HAP-1 (cell line): ENCODE measurements at regions not wholly inside any gene's neighbourhood (a gene's known extent, or its start where the extent isn't known, plus 50 kb on each side); places are given as distances from the start of the nearest gene placed in this dataset.

ENCODE experiments used
- DNase-seq, 2 experiments: peaks; one replicate each; pipeline ENCODE4 v3.0.0-alpha.2; 2016 to 2020; ENCODE audit warnings: low spot score in 2 of 2
- H3K27me3 ChIP-seq: fragments of 250-450 bp; sonication (Bioruptor Pico); 2 replicates; pipeline ENCODE4 v1.5.1; 2020; ENCODE audit warnings: low read depth, mild to moderate bottlenecking, moderate library complexity
- H3K36me3 ChIP-seq: fragments of 250-450 bp; sonication (Bioruptor Pico); replicated peaks from 2 replicates; pipeline ENCODE4 v1.5.1; 2020; ENCODE audit warnings: mild to moderate bottlenecking
- H3K4me1 ChIP-seq: fragments of 250-450 bp; sonication (Bioruptor Pico); 2 replicates; pipeline ENCODE4 v1.5.1; 2020; ENCODE audit warnings: mild to moderate bottlenecking
- H3K4me3 ChIP-seq: fragments of 250-450 bp; sonication (Bioruptor Pico); 2 replicates; pipeline ENCODE4 v1.5.1; 2020; ENCODE audit warnings: mild to moderate bottlenecking, moderate library complexity
- H3K9me3 ChIP-seq: fragments of 250-450 bp; sonication (Bioruptor Pico); 2 replicates; pipeline ENCODE4 v1.5.1; 2020; ENCODE audit warnings: mild to moderate bottlenecking, moderate library complexity
- in situ Hi-C: fragments of 300-500 bp; cut with MboI; formaldehyde crosslinking; loops from 3 replicates; pipeline ENCODE4 v1.14.3; 2020; ENCODE audit warnings: low sequenced_read_pairs, inconsistent platforms, mixed read lengths

- no peak overlapping the region for H3K4me3 ChIP-seq
Measured at GRCh38 chr13:80033286-80033685, 307.6 kb downstream of the SPRY2 start.

DNA sequence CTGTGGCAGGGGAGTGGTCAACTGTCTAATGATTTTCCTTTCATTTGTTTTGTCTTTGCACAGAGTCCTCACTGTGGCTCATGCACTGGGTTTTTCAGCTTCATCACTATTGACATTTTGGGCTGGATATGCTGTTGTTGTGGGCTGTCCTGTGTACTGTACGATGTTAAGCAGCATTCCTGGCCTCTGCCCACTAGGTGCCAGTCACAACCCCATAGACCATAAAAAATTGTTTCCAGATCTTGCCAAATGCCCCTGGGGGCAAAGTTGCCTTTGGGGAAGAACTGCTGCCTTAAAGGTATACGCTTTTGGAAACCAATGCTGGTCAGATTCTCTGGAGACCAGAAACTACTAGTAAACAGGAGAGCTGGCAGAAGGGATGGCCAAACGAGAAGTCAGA lies 310.4 kb downstream of the SPRY2 start:
- peak in 1 of 2 experiments; percentile 14 for DNase-seq
- Histone ChIP-seq H3K4me1 (no peaks in the 10 kb centered on the region), H3K27me3 (no peaks in the 10 kb centered on the region), H3K9me3 (no peaks in the 10 kb centered on the region), H3K4me3 (no peak overlapping the region), H3K36me3 (no peaks in the 10 kb centered on the region)
- in situ Hi-C loops: no loop called here

More at GRCh38 chr13:80033286-80033685, 307.6 kb downstream of the SPRY2 start:
- in situ Hi-C loops: no loop called here
- H3K4me1 ChIP-seq: no peaks in the 10 kb centered on the region
- H3K9me3 ChIP-seq: no peaks in the 10 kb centered on the region
- H3K36me3 ChIP-seq: no peaks in the 10 kb centered on the region
- no peaks in the 10 kb centered on the region for H3K27me3 ChIP-seq
- no peak for DNase-seq

- no peak for DNase-seq
- Histone ChIP-seq H3K27me3 (no peaks in the 10 kb centered on the region), H3K9me3 (no peaks in the 10 kb centered on the region), H3K4me1 (no peaks in the 10 kb centered on the region), H3K4me3 (no peak overlapping the region), H3K36me3 (no peaks in the 10 kb centered on the region)
- in situ Hi-C loops: no loop called here
Measured at GRCh38 chr13:80029170-80029569, 311.8 kb downstream of the SPRY2 start.

DNA sequence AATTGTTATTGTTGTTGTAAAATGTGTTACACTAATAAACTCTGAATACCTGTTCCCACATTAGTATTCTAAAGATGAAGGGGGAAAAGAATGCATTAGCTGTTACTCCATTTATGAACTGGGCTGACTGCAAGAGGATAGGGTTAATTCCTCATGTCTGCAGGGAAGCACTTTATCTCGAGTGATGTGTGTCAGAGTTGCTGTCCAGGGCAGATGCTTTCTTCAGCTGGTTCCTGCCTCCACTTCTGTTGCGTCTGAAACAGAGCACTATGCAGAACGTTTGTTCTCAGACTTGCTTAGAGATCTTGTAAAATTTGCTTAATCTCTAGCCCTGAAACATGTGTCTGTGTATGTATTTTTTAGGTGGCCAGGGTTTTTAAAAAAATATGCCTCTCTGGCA lies 318.8 kb downstream of the SPRY2 start:
- no peak for DNase-seq
- Histone ChIP-seq H3K36me3 (no peaks in the 10 kb centered on the region), H3K9me3 (no peaks in the 10 kb centered on the region), H3K4me1 (no peaks in the 10 kb centered on the region), H3K4me3 (no peak overlapping the region), H3K27me3 (no peaks in the 10 kb centered on the region)
- in situ Hi-C loops: no loop called here

DNA sequence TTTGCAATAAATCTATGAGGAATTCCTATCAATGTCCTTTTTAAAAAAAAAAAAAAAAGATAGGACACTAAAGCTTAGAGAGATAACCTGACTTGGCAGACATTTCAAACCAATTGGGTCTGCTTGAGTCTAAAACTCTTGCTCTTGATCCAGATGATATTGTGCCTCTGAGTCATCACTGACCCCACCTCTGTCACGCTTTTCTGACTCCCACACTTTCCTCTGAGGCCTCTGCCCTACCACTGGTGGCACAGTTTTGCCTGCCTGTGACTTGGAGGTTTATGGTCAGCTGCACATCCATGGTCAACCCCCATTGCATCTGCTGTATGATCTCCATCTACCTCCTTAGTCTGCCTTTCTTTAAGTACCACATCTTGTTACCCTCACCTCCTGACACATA lies 328.7 kb downstream of the SPRY2 start:
- no peak for DNase-seq
- no peaks in the 10 kb centered on the region for H3K27me3 ChIP-seq
- H3K9me3 ChIP-seq: no peaks in the 10 kb centered on the region
- in situ Hi-C loops: no loop called here
- no peaks in the 10 kb centered on the region for H3K36me3 ChIP-seq
- no peaks in the 10 kb centered on the region for H3K4me1 ChIP-seq
- H3K4me3 ChIP-seq: no peak overlapping the region

GRCh38 chr13:80011448-80012212 lies 329.3 kb downstream of the SPRY2 start:
- Histone ChIP-seq H3K4me1 (no peaks in the 10 kb centered on the region), H3K4me3 (no peak overlapping the region), H3K36me3 (no peaks in the 10 kb centered on the region), H3K9me3 (no peaks in the 10 kb centered on the region), H3K27me3 (no peaks in the 10 kb centered on the region)
- no peak for DNase-seq
- in situ Hi-C loops: no loop called here

DNA sequence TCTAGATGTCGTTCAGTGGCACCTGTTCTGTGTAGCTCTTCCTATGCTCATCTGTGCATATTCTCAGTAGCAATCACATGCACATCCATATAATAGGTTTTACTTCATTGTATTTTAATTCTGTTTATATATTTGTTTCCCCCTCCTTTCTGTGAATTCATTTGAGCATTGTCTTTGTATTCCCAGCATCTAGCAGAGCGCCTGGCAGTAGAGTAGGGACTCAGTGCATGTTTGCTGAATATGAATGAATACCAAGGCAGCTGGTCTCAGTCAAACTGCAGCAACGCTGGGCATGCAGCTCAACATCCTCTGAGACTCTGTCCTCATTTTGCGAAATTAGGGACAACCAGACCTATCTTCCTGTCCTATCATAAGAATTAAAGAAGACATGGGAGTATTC lies 330.1 kb downstream of the SPRY2 start:
- no peaks in the 10 kb centered on the region for H3K36me3 ChIP-seq
- DNase-seq: no peak
- no peaks in the 10 kb centered on the region for H3K9me3 ChIP-seq
- no peaks in the 10 kb centered on the region for H3K4me1 ChIP-seq
- in situ Hi-C loops: no loop called here
- no peaks in the 10 kb centered on the region for H3K27me3 ChIP-seq
- no peak overlapping the region for H3K4me3 ChIP-seq

GRCh38 chr13:80010286-80010831 lies 330.6 kb downstream of the SPRY2 start:
- no peak for DNase-seq
- no peak overlapping the region for H3K4me3 ChIP-seq
- H3K4me1 ChIP-seq: no peaks in the 10 kb centered on the region
- H3K36me3 ChIP-seq: no peaks in the 10 kb centered on the region
- no peaks in the 10 kb centered on the region for H3K9me3 ChIP-seq
- in situ Hi-C loops: no loop called here
- no peaks in the 10 kb centered on the region for H3K27me3 ChIP-seq

GRCh38 chr13:80009760-80010159 lies 331.2 kb downstream of the SPRY2 start:
- Histone ChIP-seq H3K36me3 (no peaks in the 10 kb centered on the region), H3K4me1 (no peaks in the 10 kb centered on the region), H3K9me3 (no peaks in the 10 kb centered on the region), H3K4me3 (no peak overlapping the region), H3K27me3 (no peaks in the 10 kb centered on the region)
- in situ Hi-C loops: no loop called here
- no peak for DNase-seq

GRCh38 chr13:80006940-80007339 lies 334.0 kb downstream of the SPRY2 start:
- Histone ChIP-seq H3K27me3 (no peaks in the 10 kb centered on the region), H3K9me3 (no peaks in the 10 kb centered on the region), H3K4me3 (no peak overlapping the region), H3K4me1 (no peaks in the 10 kb centered on the region), H3K36me3 (no peaks in the 10 kb centered on the region)
- in situ Hi-C loops: no loop called here
- no peak for DNase-seq

GRCh38 chr13:80001510-80001842 lies 339.4 kb downstream of the SPRY2 start:
- no peaks in the 10 kb centered on the region; the same call in 1 of the 2 replicates for H3K4me1 ChIP-seq
- H3K36me3 ChIP-seq: no peaks in the 10 kb centered on the region
- no peak for DNase-seq
- no peaks in the 10 kb centered on the region for H3K27me3 ChIP-seq
- H3K4me3 ChIP-seq: no peak overlapping the region
- H3K9me3 ChIP-seq: no peaks in the 10 kb centered on the region
- in situ Hi-C loops: no loop called here

GRCh38 chr13:80000684-80001509 lies 340.0 kb downstream of the SPRY2 start:
- Histone ChIP-seq H3K36me3 (no peaks in the 10 kb centered on the region), H3K4me1 (no peaks in the 10 kb centered on the region; the same call in 1 of the 2 replicates), H3K9me3 (no peaks in the 10 kb centered on the region), H3K4me3 (no peak overlapping the region), H3K27me3 (no peaks in the 10 kb centered on the region)
- in situ Hi-C loops: no loop called here
- no peak for DNase-seq

DNA sequence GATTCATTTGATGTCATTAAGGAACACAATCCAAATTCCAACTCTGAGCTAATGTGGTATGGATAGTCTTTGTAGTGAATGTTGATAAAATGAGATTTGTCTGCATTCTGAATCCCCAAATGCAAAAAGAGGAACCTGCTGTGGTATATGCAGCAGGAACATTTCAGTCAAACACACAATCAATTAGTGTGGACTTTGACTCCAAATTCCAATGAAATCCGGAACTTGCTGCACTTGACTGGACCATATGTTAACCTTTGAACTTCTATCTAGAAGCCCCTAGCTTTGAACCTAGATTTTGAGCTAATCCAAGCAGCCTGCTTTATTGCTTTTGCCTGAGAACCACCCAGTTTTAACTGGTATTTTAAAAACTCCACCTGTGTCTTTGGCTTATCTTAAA lies 341.3 kb downstream of the SPRY2 start:
- Histone ChIP-seq H3K9me3 (no peaks in the 10 kb centered on the region), H3K4me3 (no peak overlapping the region), H3K4me1 (no peaks in the 10 kb centered on the region; the same call in 1 of the 2 replicates), H3K27me3 (no peaks in the 10 kb centered on the region), H3K36me3 (no peaks in the 10 kb centered on the region)
- in situ Hi-C loops: no loop called here
- DNase-seq: no peak

GRCh38 chr13:79998381-79998880 lies 342.5 kb downstream of the SPRY2 start:
- Histone ChIP-seq H3K4me3 (no peak overlapping the region), H3K4me1 (no peaks in the 10 kb centered on the region; the same call in 1 of the 2 replicates), H3K9me3 (no peaks in the 10 kb centered on the region), H3K36me3 (no peaks in the 10 kb centered on the region), H3K27me3 (no peaks in the 10 kb centered on the region)
- in situ Hi-C loops: no loop called here
- DNase-seq: no peak
